IPS-15b (cell line): ENCODE measurements at regions not wholly inside any gene's neighbourhood (a gene's known extent, or its start where the extent isn't known, plus 50 kb on each side); places are given as distances from the start of the nearest gene placed in this dataset.
"Not testable (repeated sequence)": the region's sequence is repeated elsewhere in the genome, so short reads cannot be mapped to it uniquely, and the experiment has no call there.

Source experiments
- H3K27me3 ChIP-seq: one replicate; pipeline ENCODE4 v1.6.1; 2013; ENCODE audit warnings: low read length; ENCODE audit not compliant: control insufficient read depth, insufficient read depth
- H3K36me3 ChIP-seq: one replicate; pipeline ENCODE4 v1.6.1; 2013; ENCODE audit warnings: low read length; ENCODE audit not compliant: control insufficient read depth, insufficient read depth
- H3K4me1 ChIP-seq: one replicate; pipeline ENCODE4 v1.6.1; 2013; ENCODE audit warnings: mild to moderate bottlenecking, low read length; ENCODE audit not compliant: control insufficient read depth, insufficient read depth
- H3K4me3 ChIP-seq: one replicate; pipeline ENCODE4 v1.5.1; 2013; ENCODE audit warnings: low read depth, low read length
- H3K9ac ChIP-seq: one replicate; pipeline ENCODE4 v1.6.1; 2013; ENCODE audit warnings: low read depth, mild to moderate bottlenecking, low read length
- H3K9me3 ChIP-seq: one replicate; pipeline ENCODE4 v1.6.1; 2013; ENCODE audit warnings: mild to moderate bottlenecking, low read length; ENCODE audit not compliant: control insufficient read depth, insufficient read depth

DNA sequence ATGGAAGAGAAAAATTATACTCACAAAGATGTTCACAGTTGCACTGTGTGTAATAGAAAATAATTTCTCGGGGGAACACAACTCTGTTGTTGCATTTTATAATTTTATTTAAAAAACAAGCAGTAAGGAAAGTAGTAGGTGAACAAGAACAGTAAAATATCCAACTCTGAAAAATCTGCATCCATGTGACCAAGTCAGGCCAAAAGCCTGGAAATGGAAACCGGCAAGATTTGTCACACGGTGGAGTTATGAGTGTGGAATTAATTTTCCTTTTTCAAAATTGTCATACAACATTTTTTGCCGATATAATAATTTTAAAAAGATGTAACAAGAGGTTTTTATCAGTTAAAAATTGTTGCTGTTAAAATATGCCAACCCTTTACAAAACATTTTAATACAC is 1421.5 kb downstream of the BRD1 start:
- Histone ChIP-seq H3K27me3 (no peaks in the 10 kb centered on the region), H3K9me3 (no peaks in the 10 kb centered on the region), H3K36me3 (no peaks in the 10 kb centered on the region), H3K9ac (no peak overlapping the region), H3K4me3 (no peak overlapping the region), H3K4me1 (no peaks in the 10 kb centered on the region)

DNA sequence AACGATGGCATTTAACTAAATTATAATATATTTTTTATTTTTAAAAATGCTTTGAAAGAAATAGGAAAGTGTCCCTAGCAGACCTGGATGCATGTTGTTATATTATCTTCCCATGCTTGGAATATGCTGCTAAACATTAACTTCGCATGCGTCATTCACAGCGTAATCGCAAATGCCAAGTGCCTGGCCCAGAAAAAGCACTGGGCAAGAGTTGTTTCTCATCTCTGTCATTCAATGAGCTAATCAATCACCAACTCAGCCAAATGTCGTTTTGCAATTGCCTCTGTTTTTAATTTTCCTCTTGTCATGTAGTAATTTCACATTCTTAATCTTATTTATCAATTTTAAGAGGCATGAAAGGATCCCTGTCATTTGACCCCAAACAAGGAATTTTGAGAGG is 1421.9 kb downstream of the BRD1 start:
- Histone ChIP-seq H3K27me3 (no peaks in the 10 kb centered on the region), H3K36me3 (no peaks in the 10 kb centered on the region)

DNA sequence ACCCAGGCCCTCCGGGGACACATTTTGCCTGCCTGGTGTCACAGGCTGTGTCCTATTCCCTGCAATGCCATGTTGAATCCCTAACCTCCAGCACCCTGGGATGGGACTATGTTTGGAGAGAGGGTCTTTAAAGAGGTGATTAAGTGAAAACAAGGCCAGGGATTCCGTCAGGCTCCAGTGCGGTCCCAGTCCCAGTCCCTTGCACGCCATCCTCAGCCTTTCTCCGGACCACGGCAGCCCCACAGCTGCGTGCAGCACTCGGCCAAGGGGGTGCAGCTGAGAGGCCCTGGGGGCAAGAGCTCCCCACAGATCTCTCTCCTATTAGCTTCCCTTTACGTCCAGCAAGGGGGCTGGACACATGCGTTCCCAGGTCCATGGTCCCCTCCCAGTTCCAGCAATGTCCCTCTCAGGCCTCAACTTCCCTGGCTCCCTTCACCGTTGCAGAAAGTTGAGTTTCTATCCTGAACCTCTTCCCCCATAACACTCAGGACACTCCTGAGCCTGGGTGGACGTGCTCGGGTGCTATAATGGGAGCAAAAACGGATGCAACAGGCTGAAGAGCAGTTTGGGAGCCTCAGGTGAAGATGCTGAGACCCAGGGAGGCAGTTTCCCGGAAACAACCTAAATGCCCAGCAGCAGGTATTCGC is 1422.7 kb downstream of the BRD1 start:
- Histone ChIP-seq H3K4me1 (no peaks in the 10 kb centered on the region), H3K27me3 (no peaks in the 10 kb centered on the region), H3K36me3 (no peaks in the 10 kb centered on the region), H3K9me3 (no peaks in the 10 kb centered on the region), H3K9ac (no peak overlapping the region), H3K4me3 (no peak overlapping the region)

More for the DNA sequence above, 1421.9 kb downstream of the BRD1 start:
- no peak overlapping the region for H3K9ac ChIP-seq
- no peaks in the 10 kb centered on the region for H3K4me1 ChIP-seq
- H3K9me3 ChIP-seq, result no peaks in the 10 kb centered on the region
- H3K4me3 ChIP-seq, result no peak overlapping the region

DNA sequence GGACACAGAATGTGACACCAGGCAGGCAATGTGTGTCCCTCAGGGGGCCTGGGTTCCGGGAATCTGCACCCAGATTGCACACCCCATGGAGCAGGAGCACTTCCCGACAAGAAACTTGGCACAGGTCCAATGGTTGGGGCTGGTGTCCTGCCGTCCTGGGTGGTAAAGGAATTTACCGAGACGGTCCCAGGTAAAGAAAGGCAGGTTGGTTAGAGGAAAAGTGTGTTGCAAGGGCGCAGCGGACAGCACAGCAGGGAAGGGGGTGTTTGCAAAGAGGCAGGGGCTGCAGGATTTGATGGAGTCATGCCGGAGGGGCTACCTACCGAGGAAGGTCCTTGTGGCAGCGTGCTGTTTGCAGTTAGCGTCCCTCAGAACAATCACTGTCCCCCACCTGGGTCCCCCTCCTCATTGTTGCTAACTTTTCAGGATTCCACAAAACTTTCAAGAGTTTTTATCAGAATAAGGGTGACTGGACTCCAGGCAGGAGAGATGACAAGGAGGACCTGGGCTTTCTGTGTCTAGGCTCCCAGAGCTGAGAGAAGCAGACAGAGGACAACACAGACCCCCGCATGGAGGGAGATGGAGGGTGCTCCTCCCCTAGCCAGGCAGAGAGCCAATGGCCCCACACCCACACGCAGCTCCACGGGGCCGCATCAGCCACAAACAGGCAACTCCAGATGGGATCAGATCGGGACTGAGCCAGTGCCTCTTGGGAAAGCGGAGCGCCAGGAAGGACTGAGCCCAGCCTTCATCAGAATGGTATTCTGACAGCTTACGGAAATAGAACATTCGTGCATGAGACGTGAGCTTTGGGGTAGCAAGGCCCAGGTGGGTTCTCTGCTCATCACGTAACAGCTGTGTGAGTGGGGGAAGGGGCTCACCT is 1423.9 kb downstream of the BRD1 start:
- no peak overlapping the region for H3K4me3 ChIP-seq
- H3K9me3 ChIP-seq, result no peaks in the 10 kb centered on the region
- H3K9ac ChIP-seq, result no peak overlapping the region
- H3K4me1 ChIP-seq, result no peaks in the 10 kb centered on the region
- H3K27me3 ChIP-seq, result no peaks in the 10 kb centered on the region
- H3K36me3 ChIP-seq, result no peaks in the 10 kb centered on the region

DNA sequence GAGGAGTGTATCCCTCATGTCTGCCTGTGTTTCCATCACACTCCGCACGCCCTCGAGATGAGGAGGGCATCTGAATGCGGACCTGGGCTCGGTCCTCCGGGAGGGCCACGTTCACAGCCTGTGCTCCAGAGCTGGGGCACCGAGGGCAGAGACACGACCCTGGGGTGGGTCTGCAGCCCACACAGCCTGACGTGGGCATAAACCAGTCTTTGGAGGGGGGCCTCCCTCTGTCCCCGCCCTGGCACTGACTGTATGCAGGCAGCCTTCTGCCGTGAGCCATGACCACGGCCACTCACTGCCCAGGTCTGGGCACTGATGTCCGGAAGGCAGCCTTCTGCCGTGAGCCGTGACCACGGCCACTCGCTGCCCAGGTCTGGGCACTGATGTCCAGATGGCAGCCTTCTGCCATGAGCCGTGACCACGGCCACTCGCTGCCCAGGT is 1425.1 kb downstream of the BRD1 start:
- H3K27me3 ChIP-seq, result no peaks in the 10 kb centered on the region
- no peak overlapping the region for H3K9ac ChIP-seq
- no peaks in the 10 kb centered on the region for H3K9me3 ChIP-seq
- H3K4me1 ChIP-seq, result no peaks in the 10 kb centered on the region
- no peak overlapping the region for H3K4me3 ChIP-seq
- H3K36me3 ChIP-seq, result no peaks in the 10 kb centered on the region

DNA sequence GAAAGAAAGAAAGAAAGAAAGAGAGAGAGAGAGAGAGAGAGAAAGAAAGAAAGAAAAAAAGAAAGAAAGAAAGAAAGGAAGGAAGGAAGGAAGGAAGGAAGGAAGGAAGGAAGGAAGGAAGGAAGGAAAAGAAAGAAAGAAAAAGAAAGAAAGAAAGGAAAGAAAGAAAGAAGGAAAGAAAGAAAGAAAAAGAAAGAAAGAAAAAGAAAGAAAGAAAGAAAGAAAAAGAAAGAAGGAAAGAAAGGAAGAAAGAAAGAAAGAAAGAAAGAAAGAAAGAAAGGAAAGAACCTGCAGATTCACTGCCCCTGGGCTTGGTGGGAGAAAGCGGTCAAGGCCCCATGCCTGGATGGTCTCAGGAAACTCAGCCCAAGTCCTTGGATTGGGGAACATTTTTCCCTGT is 1426.2 kb downstream of the BRD1 start:
- not testable (repeated sequence) for H3K9me3 ChIP-seq, H3K27me3 ChIP-seq, H3K9ac ChIP-seq, H3K4me3 ChIP-seq, H3K4me1 ChIP-seq, H3K36me3 ChIP-seq

DNA sequence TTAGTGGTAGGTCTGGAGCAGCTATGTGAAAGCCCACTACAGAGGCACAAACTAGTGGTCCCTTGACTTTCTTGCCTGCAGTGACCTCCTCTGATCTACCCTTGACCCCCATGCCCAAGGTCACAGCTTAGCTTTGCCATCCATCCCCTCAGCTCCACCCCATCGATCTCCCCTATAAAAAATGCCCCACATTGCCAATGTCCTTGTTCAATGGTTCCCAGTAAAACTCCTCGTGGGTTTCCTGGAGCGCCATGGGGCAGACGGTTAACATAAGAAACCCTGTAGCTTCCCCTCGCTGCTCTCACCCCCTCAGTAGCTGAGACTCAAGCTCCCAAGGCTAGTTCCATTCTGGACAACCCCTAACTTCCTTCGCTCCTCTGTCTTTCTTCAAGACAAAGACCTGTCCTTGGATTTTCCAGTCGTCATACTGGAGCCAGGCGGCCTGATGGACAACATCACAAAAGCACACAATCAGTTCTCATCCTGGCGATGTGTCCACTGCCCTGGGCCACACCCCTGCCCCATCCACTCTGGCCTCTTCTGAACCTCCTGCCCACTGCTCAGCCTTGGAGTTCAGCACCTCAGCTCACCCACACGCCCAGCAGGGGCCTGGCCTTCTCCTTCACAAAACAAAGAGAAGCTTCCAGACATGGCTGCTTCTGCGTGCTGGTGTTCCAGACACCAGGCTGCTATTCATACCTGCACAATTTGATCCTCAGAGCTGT is 1429.3 kb downstream of the BRD1 start:
- no peaks in the 10 kb centered on the region for H3K9me3 ChIP-seq
- no peak overlapping the region for H3K9ac ChIP-seq
- H3K36me3 ChIP-seq, result no peaks in the 10 kb centered on the region
- H3K4me3 ChIP-seq, result no peak overlapping the region
- H3K4me1 ChIP-seq, result no peaks in the 10 kb centered on the region
- no peaks in the 10 kb centered on the region for H3K27me3 ChIP-seq

DNA sequence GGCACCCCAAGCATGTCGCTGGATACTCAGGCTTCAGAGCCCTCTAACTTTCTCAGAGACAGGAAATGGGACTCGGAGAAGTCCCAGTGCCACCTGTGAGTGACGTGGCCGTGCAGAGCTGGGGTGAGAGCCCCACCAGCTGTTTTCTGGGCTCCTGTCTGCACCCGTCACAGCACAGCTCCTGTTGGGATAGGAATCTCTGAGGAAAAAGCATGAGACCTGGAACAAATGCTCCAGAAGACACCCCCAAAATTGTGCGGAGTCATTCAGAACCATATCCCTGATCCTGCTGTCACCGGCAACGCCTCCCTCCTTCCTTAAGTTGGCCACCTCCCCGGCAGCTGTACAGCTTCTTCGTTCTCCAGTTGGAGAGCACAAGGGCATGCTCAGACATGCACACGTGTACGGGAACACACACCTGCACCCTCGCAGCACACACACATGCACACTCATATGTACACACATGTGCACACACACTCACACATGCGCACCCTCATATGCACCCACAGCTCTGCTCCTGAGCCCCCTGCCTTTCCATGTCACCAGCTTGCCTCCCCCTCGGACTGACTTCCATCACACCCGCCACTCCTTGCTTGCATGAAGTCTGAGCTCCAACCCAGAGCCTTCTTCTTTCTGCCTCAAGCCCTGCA is 1430.0 kb downstream of the BRD1 start:
- H3K4me3 ChIP-seq, result no peak overlapping the region
- no peak overlapping the region for H3K9ac ChIP-seq
- H3K36me3 ChIP-seq, result no peaks in the 10 kb centered on the region
- no peaks in the 10 kb centered on the region for H3K27me3 ChIP-seq
- H3K4me1 ChIP-seq, result no peaks in the 10 kb centered on the region
- no peaks in the 10 kb centered on the region for H3K9me3 ChIP-seq

DNA sequence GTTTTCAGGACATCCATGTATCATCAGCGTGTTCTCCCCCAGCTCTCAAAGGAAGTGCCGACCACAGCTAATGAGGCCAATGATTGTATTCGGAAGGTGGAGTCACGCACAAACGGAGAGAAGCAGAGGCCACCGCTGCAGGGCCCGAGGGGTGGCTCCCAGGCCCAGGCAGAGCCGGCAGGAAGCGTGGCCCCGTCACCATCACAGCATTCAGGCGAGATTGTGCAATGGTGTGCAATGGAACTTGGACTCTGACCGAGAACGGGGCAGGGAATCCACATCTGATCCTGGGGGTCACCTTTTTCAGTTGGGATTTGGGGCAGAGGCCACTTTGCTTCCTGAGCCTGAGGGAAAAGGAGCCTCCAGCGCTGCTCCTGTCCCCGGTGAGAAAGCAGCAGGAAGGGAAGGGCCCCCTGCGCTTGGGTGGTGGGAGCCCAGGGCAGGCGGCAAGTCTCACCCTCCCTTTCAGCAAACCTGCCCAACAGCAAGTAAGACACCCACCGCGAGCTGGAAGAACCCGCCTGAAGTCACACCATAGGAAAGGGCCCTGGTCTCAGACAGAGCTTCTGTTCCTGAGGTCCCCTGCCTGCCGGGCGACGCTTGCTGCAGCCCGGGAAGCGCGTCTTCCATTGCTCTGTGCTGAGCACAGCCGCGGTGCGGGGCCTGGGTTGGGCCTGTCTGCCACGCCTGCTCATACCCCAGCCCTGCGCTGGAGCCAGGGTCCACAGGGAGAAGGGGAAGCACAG is 1430.7 kb downstream of the BRD1 start:
- H3K4me3 ChIP-seq, result no peak overlapping the region
- no peaks in the 10 kb centered on the region for H3K27me3 ChIP-seq
- H3K36me3 ChIP-seq, result no peaks in the 10 kb centered on the region
- no peaks in the 10 kb centered on the region for H3K4me1 ChIP-seq
- H3K9ac ChIP-seq, result no peak overlapping the region
- no peaks in the 10 kb centered on the region for H3K9me3 ChIP-seq

DNA sequence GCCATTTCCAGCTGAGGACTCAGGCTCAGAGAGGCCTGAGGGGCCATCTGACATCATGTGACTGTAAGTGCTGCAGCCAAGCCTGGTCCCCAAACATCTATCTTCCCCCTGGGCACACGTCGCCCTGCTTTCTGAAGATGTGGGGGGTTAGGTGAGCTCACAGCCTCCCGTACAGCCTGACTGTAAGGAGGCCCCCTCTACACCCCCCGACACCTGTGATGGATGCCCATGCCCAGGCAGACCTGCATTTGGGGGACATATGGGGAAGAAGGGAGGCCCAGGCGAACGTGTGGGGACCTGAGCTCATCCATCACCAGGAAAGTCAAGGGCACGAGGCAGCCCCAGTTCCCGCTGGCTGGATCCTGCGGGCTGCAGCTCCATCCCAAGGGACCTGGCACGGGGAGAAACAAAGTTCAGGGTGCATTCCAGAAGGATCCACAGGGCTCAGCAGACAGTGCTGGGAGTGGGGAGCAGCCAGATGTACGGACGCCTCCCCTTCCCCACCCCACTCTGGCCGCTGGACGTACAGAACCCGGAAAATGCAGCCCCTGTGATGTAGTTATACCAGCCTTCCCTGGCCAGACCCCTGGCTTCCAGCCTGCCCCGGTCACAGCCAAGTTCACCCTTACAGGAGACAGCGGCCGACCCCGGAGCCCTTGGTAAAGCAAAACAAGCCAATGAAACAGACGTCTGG is 1431.4 kb downstream of the BRD1 start:
- H3K27me3 ChIP-seq, result no peaks in the 10 kb centered on the region
- H3K9ac ChIP-seq, result no peak overlapping the region
- H3K36me3 ChIP-seq, result no peaks in the 10 kb centered on the region
- H3K9me3 ChIP-seq, result no peaks in the 10 kb centered on the region
- H3K4me3 ChIP-seq, result no peak overlapping the region
- H3K4me1 ChIP-seq, result no peaks in the 10 kb centered on the region
